H9 (cell line): ENCODE measurements at regions not wholly inside any gene's neighbourhood (a gene's known extent, or its start where the extent isn't known, plus 50 kb on each side); places are given as distances from the start of the nearest gene placed in this dataset.

ENCODE experiments used
- DNase-seq: peaks from one replicate; pipeline ENCODE4 v3.0.0-alpha.2; 2017
- H2AFZ ChIP-seq: one replicate; pipeline ENCODE4 v1.6.1; 2013; ENCODE audit warnings: mild to moderate bottlenecking, low read length, control low read depth, moderate library complexity
- H2AK5ac ChIP-seq: 2 replicates; pipeline ENCODE4 v1.6.1; 2013; ENCODE audit warnings: low read length, control low read depth, mixed read lengths; ENCODE audit not compliant: insufficient read length
- H2BK120ac ChIP-seq: one replicate; pipeline ENCODE4 v1.6.1; 2013; ENCODE audit warnings: low read depth, mild to moderate bottlenecking, low read length, control low read depth, inconsistent platforms; ENCODE audit not compliant: poor library complexity, severe bottlenecking
- H2BK12ac ChIP-seq: 2 replicates; pipeline ENCODE4 v1.6.1; 2013; ENCODE audit warnings: low read length, control low read depth, mixed read lengths, low read depth; ENCODE audit not compliant: insufficient read length
- H2BK15ac ChIP-seq: 2 replicates; pipeline ENCODE4 v1.6.1; 2013; ENCODE audit warnings: low read depth, low read length, control low read depth
- H2BK20ac ChIP-seq: one replicate; pipeline ENCODE4 v1.6.1; 2013; ENCODE audit warnings: low read depth, mild to moderate bottlenecking, low read length, control low read depth, inconsistent platforms; ENCODE audit not compliant: poor library complexity, severe bottlenecking
- H2BK5ac ChIP-seq: 2 replicates; pipeline ENCODE4 v1.6.1; 2013; ENCODE audit warnings: low read length, control low read depth, mixed read lengths; ENCODE audit not compliant: insufficient read length
- H3K14ac ChIP-seq: 2 replicates; pipeline ENCODE4 v1.6.1; 2013; ENCODE audit warnings: low read length, control low read depth; ENCODE audit not compliant: insufficient read depth
- H3K18ac ChIP-seq: 2 replicates; pipeline ENCODE4 v1.6.1; 2013; ENCODE audit warnings: low read depth, mild to moderate bottlenecking, mixed read lengths, low read length, control low read depth; ENCODE audit not compliant: insufficient read length
- H3K23ac ChIP-seq: 2 replicates; pipeline ENCODE4 v1.6.1; 2013; ENCODE audit warnings: low read length, control low read depth, mixed read lengths, low read depth; ENCODE audit not compliant: insufficient read length
- H3K23me2 ChIP-seq: 2 replicates; pipeline ENCODE4 v1.6.1; 2013; ENCODE audit warnings: low read depth, mild to moderate bottlenecking, mixed read lengths, low read length, control low read depth; ENCODE audit not compliant: insufficient read length, poor library complexity, severe bottlenecking
- H3K27ac ChIP-seq: 2 replicates; pipeline ENCODE4 v1.5.1; 2013; ENCODE audit warnings: low read length, control low read depth, mixed read lengths, low read depth; ENCODE audit not compliant: insufficient read length
- H3K27me3 ChIP-seq: 2 replicates; pipeline ENCODE4 v1.6.1; 2013; ENCODE audit warnings: low read length, control low read depth, inconsistent platforms; ENCODE audit not compliant: insufficient read depth
- H3K4ac ChIP-seq: 2 replicates; pipeline ENCODE4 v1.6.1; 2013; ENCODE audit warnings: low read depth, mild to moderate bottlenecking, control low read depth, inconsistent platforms, low read length, moderate library complexity
- H3K4me1 ChIP-seq: 2 replicates; pipeline ENCODE4 v1.6.1; 2013; ENCODE audit warnings: low read length, control low read depth, inconsistent platforms; ENCODE audit not compliant: insufficient read depth
- H3K4me2 ChIP-seq: 2 replicates; pipeline ENCODE4 v1.6.1; 2013; ENCODE audit warnings: low read length, control low read depth, mixed read lengths; ENCODE audit not compliant: insufficient read length, insufficient read depth
- H3K56ac ChIP-seq: 2 replicates; pipeline ENCODE4 v1.6.1; 2013; ENCODE audit warnings: low read depth, mild to moderate bottlenecking, mixed read lengths, low read length, control low read depth; ENCODE audit not compliant: insufficient read length
- H3K79me1 ChIP-seq: 2 replicates; pipeline ENCODE4 v1.6.1; 2013; ENCODE audit warnings: low read depth, mild to moderate bottlenecking, moderate library complexity, low read length, control low read depth, inconsistent platforms; ENCODE audit not compliant: insufficient read depth, poor library complexity, severe bottlenecking
- H3K79me2 ChIP-seq: 2 replicates; pipeline ENCODE4 v1.6.1; 2013; ENCODE audit warnings: low read length, control low read depth, inconsistent platforms; ENCODE audit not compliant: insufficient read depth
- H3K9ac ChIP-seq: 2 replicates; pipeline ENCODE4 v1.6.1; 2013; ENCODE audit warnings: low read length, control low read depth, mixed read lengths; ENCODE audit not compliant: insufficient read length; ENCODE audit errors: extremely low read depth
- H3K9me3 ChIP-seq: one replicate; pipeline ENCODE4 v1.6.1; 2013; ENCODE audit warnings: low read depth, low read length, inconsistent platforms; ENCODE audit not compliant: control insufficient read depth
- H3T11ph ChIP-seq: one replicate; pipeline ENCODE4 v1.6.1; 2013; ENCODE audit warnings: mild to moderate bottlenecking, low read length, control low read depth, inconsistent platforms
- H4K20me1 ChIP-seq: one replicate; pipeline ENCODE4 v1.6.1; 2013; ENCODE audit not compliant: control insufficient read depth, insufficient read length, insufficient read depth
- H4K5ac ChIP-seq: 2 replicates; pipeline ENCODE4 v1.6.1; 2013; ENCODE audit warnings: low read depth, mild to moderate bottlenecking, mixed read lengths, low read length, control low read depth; ENCODE audit not compliant: insufficient read length
- H4K8ac ChIP-seq: replicated peaks from 2 replicates; pipeline ENCODE4 v1.6.1; 2013; ENCODE audit warnings: low read length, control low read depth, mixed read lengths, low read depth; ENCODE audit not compliant: insufficient read length
- H4K91ac ChIP-seq: 2 replicates; pipeline ENCODE4 v1.6.1; 2013; ENCODE audit warnings: low read depth, mild to moderate bottlenecking, moderate library complexity, mixed read lengths, low read length, control low read depth; ENCODE audit not compliant: insufficient read length
- H3K27ac Mint-ChIP-seq, 3 experiments: 2 replicates in 2 of 3; 3 replicates in 1 of 3; pipeline ENCODE4 v1.8.0; 2020 to 2021; ENCODE audit warnings: mixed read lengths in 3 of 3, mild to moderate bottlenecking in 1 of 3, moderate library complexity in 1 of 3
- H3K27me3 Mint-ChIP-seq: 2 replicates; pipeline ENCODE4 v1.8.0; 2021; ENCODE audit warnings: low read depth, mild to moderate bottlenecking, moderate library complexity, mixed read lengths
- H3K36me3 Mint-ChIP-seq, 3 experiments: 2 replicates in 2 of 3; 3 replicates in 1 of 3; pipeline ENCODE4 v1.8.0; 2020 to 2021; ENCODE audit warnings: low read depth in 3 of 3, mixed read lengths in 3 of 3; ENCODE audit not compliant: insufficient read depth in 1 of 3
- H3K4me1 Mint-ChIP-seq, 2 experiments: 2 replicates each; pipeline ENCODE4 v1.8.0; 2020; ENCODE audit warnings: mixed read lengths in 2 of 2
- H3K4me3 Mint-ChIP-seq, 2 experiments: 2 replicates in 1 of 2; 3 replicates in 1 of 2; pipeline ENCODE4 v1.8.0; 2020 to 2021; ENCODE audit warnings: mild to moderate bottlenecking in 2 of 2, mixed read lengths in 2 of 2, moderate library complexity in 1 of 2
- H3K9me3 Mint-ChIP-seq, 2 experiments: 2 replicates in 1 of 2; 3 replicates in 1 of 2; pipeline ENCODE4 v1.8.0; 2020; ENCODE audit warnings: mild to moderate bottlenecking in 2 of 2, mixed read lengths in 2 of 2, moderate library complexity in 1 of 2
- WGBS: extraction: QIAGEN DNeasy Blood & Tissue Kit; methylation state at CpG from one replicate; pipeline ENCODE4 v1.1.7; 2013; ENCODE audit warnings: missing lambda C conversion rate, low lambda C conversion rate, mixed read lengths; ENCODE audit not compliant: insufficient read length; ENCODE audit errors: extremely low coverage; 5-methylcytosine and 5-hydroxymethylcytosine counted together
- TF ChIP-seq, protein P1 (sequence below): fragments of 200-600 bp; sonication (generic); conservative IDR thresholded peaks from 3 replicates; pipeline ENCODE4 v1.8.0; 2021; ENCODE audit warnings: antibody characterized with exemption, mild to moderate bottlenecking

GRCh38 chrX:44674906-44675305, 132.2 kb upstream of the FUNDC1 start:
- H3K27ac ChIP-seq: no peak overlapping the region
- H4K8ac ChIP-seq: no peak overlapping the region
- no peaks in the 10 kb centered on the region for H3K4me1 Mint-ChIP-seq
- H2AK5ac ChIP-seq: no peak overlapping the region
- H3K36me3 Mint-ChIP-seq: peaks cover 0 to 3% (median 0%) of the 10 kb centered on the region in 3 experiments; a peak in 2 of 7 replicates
- H3K56ac ChIP-seq: no peak overlapping the region
- no peak overlapping the region for H3K4me2 ChIP-seq
- H3K14ac ChIP-seq: no peak overlapping the region
- H2BK20ac ChIP-seq: no peak overlapping the region
- no peaks in the 10 kb centered on the region for H3K79me2 ChIP-seq
- no peak overlapping the region for H3K23ac ChIP-seq
- no peaks in the 10 kb centered on the region for H3K27me3 ChIP-seq
- no peak overlapping the region for H2BK5ac ChIP-seq
- no peaks in the 10 kb centered on the region for H3K23me2 ChIP-seq
- H4K20me1 ChIP-seq: no peaks in the 10 kb centered on the region
- H3K4me3 Mint-ChIP-seq: no peak overlapping the region
- H3K4me1 ChIP-seq: no peaks in the 10 kb centered on the region
- H3K9ac ChIP-seq: no peak overlapping the region
- WGBS: no CpG with 5 or more reads among the region's 2 CpGs
- no peak overlapping the region for H3K18ac ChIP-seq
- peaks cover 16% of the 10 kb centered on the region for H3K9me3 ChIP-seq
- H3K27ac Mint-ChIP-seq: no peak overlapping the region
- H4K91ac ChIP-seq: no peak overlapping the region
- TF ChIP-seq, protein P1, sequence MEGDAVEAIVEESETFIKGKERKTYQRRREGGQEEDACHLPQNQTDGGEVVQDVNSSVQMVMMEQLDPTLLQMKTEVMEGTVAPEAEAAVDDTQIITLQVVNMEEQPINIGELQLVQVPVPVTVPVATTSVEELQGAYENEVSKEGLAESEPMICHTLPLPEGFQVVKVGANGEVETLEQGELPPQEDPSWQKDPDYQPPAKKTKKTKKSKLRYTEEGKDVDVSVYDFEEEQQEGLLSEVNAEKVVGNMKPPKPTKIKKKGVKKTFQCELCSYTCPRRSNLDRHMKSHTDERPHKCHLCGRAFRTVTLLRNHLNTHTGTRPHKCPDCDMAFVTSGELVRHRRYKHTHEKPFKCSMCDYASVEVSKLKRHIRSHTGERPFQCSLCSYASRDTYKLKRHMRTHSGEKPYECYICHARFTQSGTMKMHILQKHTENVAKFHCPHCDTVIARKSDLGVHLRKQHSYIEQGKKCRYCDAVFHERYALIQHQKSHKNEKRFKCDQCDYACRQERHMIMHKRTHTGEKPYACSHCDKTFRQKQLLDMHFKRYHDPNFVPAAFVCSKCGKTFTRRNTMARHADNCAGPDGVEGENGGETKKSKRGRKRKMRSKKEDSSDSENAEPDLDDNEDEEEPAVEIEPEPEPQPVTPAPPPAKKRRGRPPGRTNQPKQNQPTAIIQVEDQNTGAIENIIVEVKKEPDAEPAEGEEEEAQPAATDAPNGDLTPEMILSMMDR: no peak
- H2AFZ ChIP-seq: no peak overlapping the region
- H3K9me3 Mint-ChIP-seq: peaks cover 60 to 68% of the 10 kb centered on the region in 2 experiments
- no peak for DNase-seq
- no peak overlapping the region for H2BK12ac ChIP-seq
- no peak overlapping the region for H3T11ph ChIP-seq
- H3K79me1 ChIP-seq: no peaks in the 10 kb centered on the region
- H4K5ac ChIP-seq: no peak overlapping the region
- H3K27me3 Mint-ChIP-seq: no peaks in the 10 kb centered on the region
- H2BK15ac ChIP-seq: no peak overlapping the region
- no peak overlapping the region for H2BK120ac ChIP-seq
- no peak overlapping the region for H3K4ac ChIP-seq
